ENCODE measurements at regions not wholly inside any gene's neighbourhood (a gene's known extent, or its start where the extent isn't known, plus 50 kb on each side); places are given as distances from the start of the nearest gene placed in this dataset.
"Not testable (repeated sequence)": the region's sequence is repeated elsewhere in the genome, so short reads cannot be mapped to it uniquely, and the experiment has no call there.

DNA sequence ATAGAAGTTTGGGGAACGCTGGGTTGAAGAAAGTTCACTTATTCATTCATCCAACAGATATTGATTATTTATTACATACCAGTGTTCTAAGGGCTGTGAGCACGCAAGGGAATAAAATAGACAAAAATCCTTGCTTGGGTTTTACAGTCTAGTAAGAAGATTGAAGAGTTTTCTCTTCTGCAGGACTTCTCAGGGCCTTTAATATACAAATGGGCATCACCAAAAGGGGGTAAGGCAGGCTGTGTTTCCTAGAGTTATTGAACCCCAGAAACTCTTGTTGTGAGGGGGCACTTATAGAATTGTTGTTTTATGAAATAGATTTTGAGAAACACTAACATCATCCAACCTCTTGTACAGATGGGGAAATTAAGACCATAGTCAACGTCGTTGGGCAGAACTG is 198.5 kb upstream of the ZNF618 start:
- no peak overlapping the region for H3K27ac Mint-ChIP-seq
- H3K27me3 Mint-ChIP-seq, result peaks cover 40% of the 10 kb centered on the region
- no peak overlapping the region for H3K4me3 Mint-ChIP-seq
- H3K4me1 Mint-ChIP-seq, result peaks cover 0 to 5% (median 0%) of the 10 kb centered on the region in 3 donors
- peaks cover 3% of the 10 kb centered on the region for H3K36me3 Mint-ChIP-seq
- H3K9me3 Mint-ChIP-seq, result no peaks in the 10 kb centered on the region

DNA sequence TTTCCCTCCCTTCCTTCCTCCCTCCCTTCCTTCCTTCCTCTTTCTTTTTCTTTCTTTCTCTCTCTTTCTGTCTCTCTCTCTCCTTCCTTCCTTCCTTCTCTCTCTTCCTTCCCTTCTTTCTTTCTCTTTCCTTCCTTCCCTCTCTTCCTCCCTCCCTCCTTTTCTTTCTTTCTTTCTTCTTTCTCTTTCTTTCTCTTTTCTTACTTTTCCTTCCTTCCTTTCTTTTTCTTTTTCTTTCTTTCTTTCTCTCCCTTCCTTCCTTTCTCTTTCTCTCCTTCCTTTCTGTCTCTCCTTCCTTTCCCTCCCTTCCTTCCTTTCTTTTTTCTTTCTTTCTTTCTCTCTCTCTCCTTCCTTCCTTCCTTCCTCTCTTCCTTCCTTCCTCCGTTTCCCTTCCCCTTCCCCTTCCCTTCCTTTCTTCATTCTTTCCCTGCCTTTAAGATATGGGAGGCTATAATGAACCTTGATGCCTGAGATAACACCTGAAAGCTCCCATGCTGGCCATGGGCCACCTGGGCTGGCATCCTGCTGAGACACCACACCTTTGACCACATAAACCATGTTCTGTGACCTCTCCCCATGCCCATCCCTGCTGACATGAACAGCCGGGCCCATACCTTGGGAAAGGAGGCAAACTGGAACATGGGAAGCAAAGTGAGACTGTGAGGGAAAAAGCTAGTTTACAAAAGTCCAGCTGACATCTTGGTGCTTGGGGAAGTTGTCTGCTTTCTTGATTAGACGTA is 197.8 kb upstream of the ZNF618 start:
- Mint-ChIP-seq H3K27me3 (peaks cover 44% of the 10 kb centered on the region), H3K27ac (no peak overlapping the region), H3K9me3 (no peaks in the 10 kb centered on the region), H3K4me1 (peaks cover 0 to 5% (median 0%) of the 10 kb centered on the region in 3 donors), H3K36me3 (peaks cover 3% of the 10 kb centered on the region), H3K4me3 (peak overlapping the region in 2 of 4 donors; percentile 41 to 58)

DNA sequence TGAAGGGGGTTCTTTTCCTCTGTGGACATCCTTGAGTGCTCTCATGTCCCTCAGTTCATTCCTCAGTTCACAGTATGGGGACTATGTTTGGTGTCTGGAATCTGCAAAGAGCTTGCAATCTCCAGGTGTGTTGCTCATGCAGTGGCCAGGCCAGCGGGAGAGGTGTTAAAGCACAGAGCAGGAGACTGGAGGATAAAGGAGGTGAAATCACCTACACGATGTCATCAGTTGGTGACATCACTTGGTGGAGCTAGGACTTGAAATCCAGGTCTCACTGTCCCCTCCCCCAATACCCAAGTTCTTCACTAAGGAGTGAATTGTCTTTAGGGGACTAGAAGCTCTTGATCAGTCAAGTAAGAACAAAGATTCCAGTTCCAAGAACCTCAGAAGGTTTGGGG is 197.3 kb upstream of the ZNF618 start:
- no peak overlapping the region for H3K4me3 Mint-ChIP-seq
- peaks cover 0 to 5% (median 0%) of the 10 kb centered on the region in 3 donors for H3K4me1 Mint-ChIP-seq
- H3K9me3 Mint-ChIP-seq, result no peaks in the 10 kb centered on the region
- peaks cover 45% of the 10 kb centered on the region for H3K27me3 Mint-ChIP-seq
- no peak overlapping the region for H3K27ac Mint-ChIP-seq
- H3K36me3 Mint-ChIP-seq, result peaks cover 3% of the 10 kb centered on the region

GRCh38 chr9:113682297-113682771 is 193.8 kb upstream of the ZNF618 start:
- Mint-ChIP-seq H3K27ac (no peak overlapping the region), H3K4me1 (peaks cover 0 to 3% (median 1%) of the 10 kb centered on the region in 3 donors), H3K27me3 (peaks cover 36% of the 10 kb centered on the region)

DNA sequence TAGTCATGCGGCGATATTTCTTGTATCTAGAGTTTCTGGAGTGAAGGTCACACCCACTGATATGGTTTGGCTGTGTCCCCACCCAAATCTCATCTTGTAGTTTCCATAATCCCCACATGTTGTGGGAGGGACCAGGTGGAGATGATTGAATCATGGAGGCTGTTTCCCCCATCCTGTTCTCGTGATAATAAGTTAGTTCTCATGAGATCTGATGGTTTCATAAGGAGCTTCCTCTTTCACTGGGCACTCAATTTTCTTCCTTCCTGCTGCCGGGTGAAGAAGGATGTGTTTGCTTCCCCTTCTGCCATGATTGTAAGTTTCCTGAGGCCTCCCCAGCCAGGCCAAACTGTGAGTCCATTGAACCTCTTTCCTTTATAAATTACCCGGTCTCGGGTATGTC is 190.5 kb upstream of the ZNF618 start:
- peaks cover 41% of the 10 kb centered on the region for H3K27me3 Mint-ChIP-seq
- not testable (repeated sequence) for H3K27ac Mint-ChIP-seq, H3K36me3 Mint-ChIP-seq, H3K9me3 Mint-ChIP-seq, H3K4me1 Mint-ChIP-seq
- H3K4me3 Mint-ChIP-seq, result peak overlapping the region in 1 of 4 donors; percentile 50

More at GRCh38 chr9:113682297-113682771, 193.8 kb upstream of the ZNF618 start:
- Mint-ChIP-seq H3K4me3 (no peak overlapping the region), H3K9me3 (peaks cover 0 to 8% (median 0%) of the 10 kb centered on the region in 3 donors), H3K36me3 (peaks cover 6% of the 10 kb centered on the region)

GRCh38 chr9:113687107-113687679 is 188.9 kb upstream of the ZNF618 start:
- peak overlapping the region in 1 of 4 donors; percentile 60 for H3K4me3 Mint-ChIP-seq
- peaks cover 0 to 8% (median 3%) of the 10 kb centered on the region in 3 donors for H3K9me3 Mint-ChIP-seq
- H3K27me3 Mint-ChIP-seq, result peaks cover 36% of the 10 kb centered on the region
- H3K27ac Mint-ChIP-seq, result no peak overlapping the region
- peaks cover 0 to 9% (median 7%) of the 10 kb centered on the region in 3 donors for H3K4me1 Mint-ChIP-seq
- peaks cover 3% of the 10 kb centered on the region for H3K36me3 Mint-ChIP-seq

- Mint-ChIP-seq H3K27ac (no peak overlapping the region), H3K4me1 (peaks cover 0 to 9% (median 7%) of the 10 kb centered on the region in 3 donors), H3K9me3 (peaks cover 0 to 8% (median 5%) of the 10 kb centered on the region in 3 donors), H3K36me3 (peaks cover 3% of the 10 kb centered on the region), H3K4me3 (peak overlapping the region in 1 of 4 donors; percentile 60), H3K27me3 (peaks cover 31% of the 10 kb centered on the region)
Observed at GRCh38 chr9:113687680-113688371, 188.3 kb upstream of the ZNF618 start.

- Mint-ChIP-seq H3K36me3 (no peaks in the 10 kb centered on the region), H3K27ac (no peak overlapping the region), H3K9me3 (peaks cover 0 to 10% (median 5%) of the 10 kb centered on the region in 3 donors), H3K4me3 (peak overlapping the region in 2 of 4 donors; percentile 5 to 41), H3K4me1 (peaks cover 0 to 9% (median 7%) of the 10 kb centered on the region in 3 donors), H3K27me3 (peaks cover 28% of the 10 kb centered on the region)
Observed at GRCh38 chr9:113690055-113690740, 185.9 kb upstream of the ZNF618 start.

- H3K4me1 Mint-ChIP-seq, result peaks cover 0 to 7% (median 7%) of the 10 kb centered on the region in 3 donors
- peaks cover 28% of the 10 kb centered on the region for H3K27me3 Mint-ChIP-seq
- H3K4me3 Mint-ChIP-seq, result no peak overlapping the region
- no peaks in the 10 kb centered on the region for H3K36me3 Mint-ChIP-seq
- H3K27ac Mint-ChIP-seq, result no peak overlapping the region
- peaks cover 2 to 9% (median 7%) of the 10 kb centered on the region in 3 donors for H3K9me3 Mint-ChIP-seq
Observed at GRCh38 chr9:113692256-113692655, 183.9 kb upstream of the ZNF618 start.

DNA sequence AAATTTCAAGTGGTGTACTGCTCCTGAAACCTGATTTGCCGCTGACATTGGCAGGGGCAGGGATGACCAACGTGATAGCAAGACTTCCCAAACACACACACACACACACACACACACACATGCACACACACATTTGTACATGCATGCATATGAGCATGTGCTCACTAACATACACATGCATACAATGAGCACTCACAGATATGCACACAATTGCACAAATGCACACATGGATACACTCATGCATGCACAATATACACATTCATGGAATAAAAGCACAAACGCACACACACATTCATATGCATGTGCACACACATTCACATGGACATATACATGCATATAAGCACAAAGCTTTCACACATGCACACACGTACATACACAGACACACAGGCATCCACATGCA is 181.2 kb upstream of the ZNF618 start:
- H3K9me3 Mint-ChIP-seq, result peaks cover 2 to 11% (median 7%) of the 10 kb centered on the region in 3 donors
- peaks cover 0 to 6% (median 6%) of the 10 kb centered on the region in 3 donors for H3K4me1 Mint-ChIP-seq
- no peaks in the 10 kb centered on the region for H3K36me3 Mint-ChIP-seq
- H3K4me3 Mint-ChIP-seq, result no peak overlapping the region
- peaks cover 10% of the 10 kb centered on the region for H3K27me3 Mint-ChIP-seq
- no peak overlapping the region for H3K27ac Mint-ChIP-seq

DNA sequence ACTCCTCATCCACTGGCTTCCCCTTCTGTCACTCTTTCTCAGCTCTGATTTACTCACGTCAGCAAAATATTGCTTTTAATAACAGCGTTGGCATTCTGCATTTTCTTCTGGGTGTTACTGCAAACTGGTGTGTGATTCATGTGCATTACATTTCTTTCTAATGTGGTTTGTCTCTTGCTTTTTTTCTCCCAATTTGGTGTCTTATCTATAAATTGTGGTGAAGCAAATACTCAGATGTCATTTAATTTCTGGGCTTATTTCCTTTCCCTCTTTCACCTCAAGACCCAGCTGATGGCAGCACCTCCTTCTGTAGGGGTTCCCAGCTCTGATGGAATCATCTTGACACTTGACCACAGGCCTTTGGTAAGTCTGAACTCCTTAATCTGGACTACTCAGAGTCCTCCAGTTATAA is 180.7 kb upstream of the ZNF618 start:
- Mint-ChIP-seq H3K4me1 (peaks cover 0 to 3% (median 1%) of the 10 kb centered on the region in 3 donors), H3K4me3 (no peak overlapping the region)

GRCh38 chr9:113695901-113696300 is 180.2 kb upstream of the ZNF618 start:
- H3K9me3 Mint-ChIP-seq, result peaks cover 3 to 11% (median 10%) of the 10 kb centered on the region in 3 donors
- H3K4me1 Mint-ChIP-seq, result no peaks in the 10 kb centered on the region
- H3K4me3 Mint-ChIP-seq, result no peak overlapping the region
- H3K27me3 Mint-ChIP-seq, result peaks cover 8% of the 10 kb centered on the region
- no peaks in the 10 kb centered on the region for H3K36me3 Mint-ChIP-seq
- no peak overlapping the region for H3K27ac Mint-ChIP-seq

More for the DNA sequence above, 180.7 kb upstream of the ZNF618 start:
- Mint-ChIP-seq H3K27ac (no peak overlapping the region), H3K27me3 (peaks cover 8% of the 10 kb centered on the region), H3K9me3 (peaks cover 2 to 11% (median 10%) of the 10 kb centered on the region in 3 donors), H3K36me3 (no peaks in the 10 kb centered on the region)

DNA sequence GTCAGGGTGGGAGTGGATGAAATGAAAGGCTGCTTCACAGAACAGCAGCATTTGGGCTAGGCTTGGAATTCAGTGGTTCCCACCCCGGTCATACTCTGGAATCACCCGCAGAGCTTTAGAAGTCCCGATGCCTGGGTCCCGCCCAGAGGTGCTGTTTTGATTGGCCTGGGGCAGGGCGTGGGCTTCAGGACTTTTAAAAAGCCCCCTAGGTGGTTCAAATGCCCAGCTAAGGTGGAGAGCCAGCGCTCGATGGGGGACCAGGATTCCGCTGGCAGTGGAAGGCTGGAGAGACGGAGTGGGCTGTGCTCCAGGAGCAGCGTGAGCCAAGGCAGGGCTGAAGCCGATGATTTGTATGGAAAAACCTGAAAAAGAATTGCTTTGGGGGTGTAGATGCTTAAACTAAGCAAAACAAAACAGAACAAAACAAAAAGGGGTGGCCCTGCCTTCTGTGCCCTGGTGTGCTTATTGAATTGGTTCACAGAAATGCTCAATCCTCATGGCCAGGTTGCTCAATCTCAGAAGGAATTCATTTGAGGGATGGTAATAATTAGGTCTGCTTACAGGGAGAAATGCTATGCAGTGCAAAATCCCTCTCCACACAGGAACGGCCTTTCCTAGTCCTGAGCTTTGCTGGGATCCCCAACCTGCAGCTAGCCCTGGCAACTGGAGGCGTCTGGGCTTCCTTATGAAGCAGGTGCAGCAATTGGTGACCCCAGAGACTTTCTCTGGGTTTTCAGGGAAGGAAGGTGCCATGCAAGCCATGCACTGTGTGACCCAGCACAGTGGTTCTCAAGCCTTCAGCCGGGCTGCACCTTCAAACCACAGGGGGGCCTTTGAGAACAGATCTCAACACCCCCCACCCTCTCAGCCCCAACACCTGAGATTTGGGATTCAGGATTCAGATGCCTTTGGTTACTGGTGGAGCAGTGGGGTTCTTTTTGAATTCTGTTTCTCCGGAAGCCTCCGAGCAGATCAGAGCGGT is 174.0 kb upstream of the ZNF618 start:
- Mint-ChIP-seq H3K4me3 (no peak overlapping the region), H3K27me3 (peaks cover 2% of the 10 kb centered on the region), H3K4me1 (no peaks in the 10 kb centered on the region), H3K27ac (no peak overlapping the region), H3K9me3 (peaks cover 3 to 4% (median 4%) of the 10 kb centered on the region in 3 donors), H3K36me3 (no peaks in the 10 kb centered on the region)
